Fibroblast of villous mesenchyme (primary cell): ENCODE measurements at regions not wholly inside any gene's neighbourhood (a gene's known extent, or its start where the extent isn't known, plus 50 kb on each side); places are given as distances from the start of the nearest gene placed in this dataset.

Experiments used
- DNase-seq: peaks from one replicate; pipeline ENCODE4 v3.0.0-alpha.2; 2010; ENCODE audit warnings: low read depth
- H3K4me3 ChIP-seq: 2 replicates; pipeline ENCODE4 v1.5.1; 2011; ENCODE audit warnings: low read depth, mild to moderate bottlenecking, low read length
- TF ChIP-seq, protein P1 (sequence below): IDR thresholded peaks from 2 replicates; pipeline ENCODE4 v1.5.1; 2012; ENCODE audit warnings: low read depth, mild to moderate bottlenecking, low read length; ENCODE audit not compliant: insufficient read depth

DNA sequence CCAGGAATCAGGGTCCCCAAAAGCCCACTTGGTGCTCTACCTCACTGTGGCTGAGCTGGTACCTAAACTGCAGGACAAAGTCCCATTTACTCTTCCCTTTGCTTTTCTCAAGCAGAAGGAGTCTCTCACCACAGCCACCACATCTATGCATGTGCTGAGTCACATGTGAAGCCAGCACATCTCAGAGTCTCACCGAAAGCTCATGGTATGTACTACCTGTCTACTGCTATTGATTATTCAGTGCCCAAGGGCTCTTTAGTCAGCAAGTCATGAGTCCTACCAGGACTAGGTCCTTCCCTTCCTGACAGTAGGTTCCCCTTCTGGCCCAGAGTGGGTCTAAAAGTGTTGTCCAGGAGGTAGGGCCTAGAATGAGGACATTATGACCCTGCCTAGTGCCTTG is 130.7 kb upstream of the NTRK2 start:
- H3K4me3 ChIP-seq: no peak overlapping the region
- DNase-seq: no peak
- TF ChIP-seq, protein P1, sequence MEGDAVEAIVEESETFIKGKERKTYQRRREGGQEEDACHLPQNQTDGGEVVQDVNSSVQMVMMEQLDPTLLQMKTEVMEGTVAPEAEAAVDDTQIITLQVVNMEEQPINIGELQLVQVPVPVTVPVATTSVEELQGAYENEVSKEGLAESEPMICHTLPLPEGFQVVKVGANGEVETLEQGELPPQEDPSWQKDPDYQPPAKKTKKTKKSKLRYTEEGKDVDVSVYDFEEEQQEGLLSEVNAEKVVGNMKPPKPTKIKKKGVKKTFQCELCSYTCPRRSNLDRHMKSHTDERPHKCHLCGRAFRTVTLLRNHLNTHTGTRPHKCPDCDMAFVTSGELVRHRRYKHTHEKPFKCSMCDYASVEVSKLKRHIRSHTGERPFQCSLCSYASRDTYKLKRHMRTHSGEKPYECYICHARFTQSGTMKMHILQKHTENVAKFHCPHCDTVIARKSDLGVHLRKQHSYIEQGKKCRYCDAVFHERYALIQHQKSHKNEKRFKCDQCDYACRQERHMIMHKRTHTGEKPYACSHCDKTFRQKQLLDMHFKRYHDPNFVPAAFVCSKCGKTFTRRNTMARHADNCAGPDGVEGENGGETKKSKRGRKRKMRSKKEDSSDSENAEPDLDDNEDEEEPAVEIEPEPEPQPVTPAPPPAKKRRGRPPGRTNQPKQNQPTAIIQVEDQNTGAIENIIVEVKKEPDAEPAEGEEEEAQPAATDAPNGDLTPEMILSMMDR: no peak

DNA sequence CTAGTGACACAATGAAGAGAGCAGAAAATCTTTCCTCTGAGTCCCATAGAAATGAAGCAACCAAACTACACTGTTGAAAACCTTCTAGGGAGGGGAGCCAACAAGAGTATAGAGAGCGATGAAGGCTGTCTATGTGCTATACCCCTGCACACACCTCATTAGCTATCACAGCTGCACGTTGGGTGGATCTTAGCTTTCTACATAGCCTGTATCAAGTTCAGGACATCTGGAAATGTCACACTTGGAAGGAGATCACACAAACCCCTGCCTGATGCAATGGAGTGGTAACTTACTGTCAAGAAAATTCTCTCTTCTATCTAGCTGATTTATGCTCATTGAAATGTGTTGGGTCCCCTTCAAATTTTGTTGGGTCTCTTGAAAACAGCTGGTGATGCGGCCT is 127.0 kb upstream of the NTRK2 start:
- no peak for DNase-seq
- no peak overlapping the region for H3K4me3 ChIP-seq
- TF ChIP-seq, protein P1: no peak

DNA sequence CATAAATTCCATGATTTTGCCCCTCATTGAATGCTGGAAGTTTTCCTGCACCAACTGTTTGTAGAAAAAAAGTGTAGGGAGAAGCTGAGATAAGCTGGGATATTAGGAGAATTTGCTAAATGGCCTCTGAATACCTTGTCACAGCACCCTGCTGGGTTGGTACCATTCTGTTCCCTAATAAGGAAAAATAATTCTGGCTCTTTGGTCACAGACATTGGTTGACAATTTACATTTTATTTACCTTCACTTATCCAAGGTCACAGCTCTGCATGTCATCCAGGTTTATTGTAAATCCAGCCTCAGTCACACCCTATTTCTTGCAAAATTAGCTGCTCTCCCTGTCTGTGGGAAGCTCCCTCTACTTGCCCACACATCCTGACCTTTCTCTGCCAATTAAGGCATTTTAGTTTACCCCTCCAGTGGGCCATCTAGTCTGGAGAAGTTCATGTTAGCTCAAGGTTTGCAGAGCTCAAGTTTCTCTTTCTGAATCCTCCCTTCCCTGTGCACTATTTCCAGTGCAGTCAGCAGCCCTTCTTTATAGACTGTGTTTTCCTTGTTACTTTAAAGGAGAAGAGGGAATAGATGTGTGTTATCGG is 115.4 kb upstream of the NTRK2 start:
- DNase-seq: no peak
- TF ChIP-seq, protein P1: no peak
- no peak overlapping the region for H3K4me3 ChIP-seq

DNA sequence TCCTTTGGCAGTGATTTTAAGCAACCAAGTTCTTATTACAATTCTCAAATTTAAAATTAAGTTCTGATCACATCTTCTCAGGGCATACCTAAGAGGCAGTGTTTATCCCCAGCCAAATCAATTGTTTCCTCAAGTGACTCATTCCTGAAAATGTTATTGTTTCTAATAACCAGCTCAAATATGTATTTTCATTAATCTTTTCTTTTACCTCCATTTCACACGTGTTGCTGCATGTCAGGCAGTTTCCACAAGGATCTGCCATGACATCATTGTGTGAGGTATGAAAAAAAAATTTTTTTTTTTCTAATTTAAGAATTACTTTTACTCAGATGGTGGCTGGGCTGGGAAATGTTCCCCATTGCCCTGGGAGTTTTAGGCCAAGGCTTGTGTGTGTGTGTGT is 113.0 kb upstream of the NTRK2 start:
- no peak for DNase-seq
- no peak overlapping the region for H3K4me3 ChIP-seq
- TF ChIP-seq, protein P1: no peak

DNA sequence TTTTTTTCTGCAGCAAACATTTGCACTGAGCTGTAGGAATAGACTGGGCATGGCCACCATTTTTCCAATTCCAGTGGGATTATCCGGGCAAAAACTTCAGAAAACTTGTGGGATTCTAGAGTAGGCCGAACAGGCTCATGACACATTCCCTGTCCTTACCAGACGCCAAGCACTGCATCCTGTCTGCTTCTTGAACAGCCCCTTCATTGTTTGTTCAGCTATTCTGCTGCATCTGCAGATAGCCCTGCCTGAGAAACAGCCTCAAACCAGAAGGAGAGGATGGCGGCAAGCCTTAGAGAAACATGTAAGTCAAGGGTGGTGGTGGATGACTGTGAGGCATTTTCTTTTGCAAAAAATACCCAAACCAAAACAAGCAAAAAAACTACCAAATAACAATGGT is 111.8 kb upstream of the NTRK2 start:
- H3K4me3 ChIP-seq: no peak overlapping the region
- TF ChIP-seq, protein P1: no peak
- DNase-seq: no peak

DNA sequence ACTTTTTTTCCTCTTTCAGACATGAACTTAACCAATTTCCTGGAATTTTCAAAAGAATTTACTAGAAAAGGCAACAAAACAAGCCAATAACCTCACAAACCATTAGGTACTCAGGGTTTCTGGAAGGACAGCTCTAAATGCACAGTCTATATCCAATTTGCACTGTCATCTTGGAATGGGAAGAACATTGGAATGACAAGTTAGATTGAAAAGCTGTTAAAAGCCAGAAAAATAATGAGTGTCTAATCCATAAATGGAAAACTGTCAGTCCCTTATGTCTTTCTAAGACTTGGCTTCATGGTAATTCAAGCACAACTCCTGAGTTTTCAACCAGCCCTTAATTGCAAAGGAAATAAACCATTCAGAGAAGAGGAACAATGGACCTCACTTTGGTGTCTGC is 105.8 kb upstream of the NTRK2 start:
- TF ChIP-seq, protein P1: no peak
- no peak for DNase-seq
- H3K4me3 ChIP-seq: no peak overlapping the region

DNA sequence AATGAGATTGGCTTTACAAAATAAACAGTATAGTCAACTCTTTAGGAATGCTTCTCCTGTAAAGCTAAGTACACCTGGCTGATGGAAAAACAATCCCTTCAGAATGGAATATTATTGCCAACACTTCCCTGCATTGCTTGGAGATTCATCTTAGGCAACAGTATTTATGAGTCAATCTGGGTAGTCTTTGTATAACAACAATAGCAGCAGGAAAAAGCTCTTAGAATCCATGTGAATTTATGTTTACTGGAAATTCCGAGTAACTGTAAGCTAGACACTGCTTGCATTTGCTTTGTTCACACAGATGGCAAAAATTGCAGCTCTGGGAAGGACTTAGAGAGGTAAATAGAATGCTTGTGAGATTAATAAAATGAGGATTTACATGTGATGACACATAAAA is 101.7 kb upstream of the NTRK2 start:
- no peak overlapping the region for H3K4me3 ChIP-seq
- DNase-seq: no peak
- TF ChIP-seq, protein P1: no peak
